H7 (cell line): ENCODE measurements at regions not wholly inside any gene's neighbourhood (a gene's known extent, or its start where the extent isn't known, plus 50 kb on each side); places are given as distances from the start of the nearest gene placed in this dataset.

Experiments
- DNase-seq: peaks from one replicate; pipeline ENCODE4 v3.0.0; 2012
- H3K27me3 ChIP-seq: 2 replicates; pipeline ENCODE4 v1.6.0; 2011; ENCODE audit warnings: mild to moderate bottlenecking, low read length; ENCODE audit not compliant: control insufficient read depth, insufficient read depth
- H3K36me3 ChIP-seq: replicated peaks from 2 replicates; pipeline ENCODE4 v1.5.1; 2011; ENCODE audit warnings: low read length; ENCODE audit not compliant: control insufficient read depth, insufficient read depth
- H3K4me3 ChIP-seq: 2 replicates; pipeline ENCODE4 v1.5.1; 2011; ENCODE audit warnings: low read depth, mild to moderate bottlenecking, control low read depth, low read length, moderate library complexity; ENCODE audit not compliant: insufficient read depth

- Histone ChIP-seq H3K27me3 (no peaks in the 10 kb centered on the region), H3K4me3 (no peak overlapping the region), H3K36me3 (peaks cover 14% of the 10 kb centered on the region)
- no peak for DNase-seq
Measured at GRCh38 chr3:127033171-127033570, 50.3 kb downstream of the PLXNA1 start.

- H3K4me3 ChIP-seq: no peak overlapping the region
- DNase-seq: no peak
- peaks cover 14% of the 10 kb centered on the region for H3K36me3 ChIP-seq
- no peaks in the 10 kb centered on the region for H3K27me3 ChIP-seq
Measured at GRCh38 chr3:127033786-127034185, 50.9 kb downstream of the PLXNA1 start.

GRCh38 chr3:127034195-127034989 is 51.5 kb downstream of the PLXNA1 start:
- no peak for DNase-seq
- H3K4me3 ChIP-seq: no peak overlapping the region
- H3K36me3 ChIP-seq: peaks cover 10% of the 10 kb centered on the region
- H3K27me3 ChIP-seq: no peaks in the 10 kb centered on the region

- DNase-seq: no peak
- H3K27me3 ChIP-seq: no peaks in the 10 kb centered on the region
- H3K4me3 ChIP-seq: no peak overlapping the region
- H3K36me3 ChIP-seq: peaks cover 7% of the 10 kb centered on the region
Measured at GRCh38 chr3:127034990-127035652, 52.2 kb downstream of the PLXNA1 start.

- peaks cover 7% of the 10 kb centered on the region for H3K36me3 ChIP-seq
- no peak for DNase-seq
- no peak overlapping the region for H3K4me3 ChIP-seq
- H3K27me3 ChIP-seq: no peaks in the 10 kb centered on the region
Measured at GRCh38 chr3:127035677-127036076, 52.8 kb downstream of the PLXNA1 start.

GRCh38 chr3:127036209-127037020 is 53.5 kb downstream of the PLXNA1 start:
- Histone ChIP-seq H3K36me3 (peaks cover 6% of the 10 kb centered on the region), H3K27me3 (no peaks in the 10 kb centered on the region), H3K4me3 (no peak overlapping the region)
- DNase-seq: no peak

- H3K27me3 ChIP-seq: no peaks in the 10 kb centered on the region
- no peak overlapping the region for H3K4me3 ChIP-seq
- DNase-seq: no peak
- H3K36me3 ChIP-seq: peaks cover 4% of the 10 kb centered on the region
Measured at GRCh38 chr3:127037021-127037400, 54.1 kb downstream of the PLXNA1 start.

- peak; percentile 65 for DNase-seq
- no peaks in the 10 kb centered on the region for H3K27me3 ChIP-seq
- no peak overlapping the region for H3K4me3 ChIP-seq
- H3K36me3 ChIP-seq: peaks cover 3% of the 10 kb centered on the region
Measured at GRCh38 chr3:127037418-127037841, 54.5 kb downstream of the PLXNA1 start.

- no peaks in the 10 kb centered on the region for H3K27me3 ChIP-seq
- DNase-seq: peak; percentile 68
- no peak overlapping the region for H3K4me3 ChIP-seq
- peaks cover under 1% of the 10 kb centered on the region for H3K36me3 ChIP-seq
Measured at GRCh38 chr3:127037971-127038446, 55.1 kb downstream of the PLXNA1 start.

- H3K36me3 ChIP-seq: no peaks in the 10 kb centered on the region; the same call in 1 of the 2 replicates
- DNase-seq: no peak
- no peaks in the 10 kb centered on the region for H3K27me3 ChIP-seq
- H3K4me3 ChIP-seq: no peak overlapping the region
Measured at GRCh38 chr3:127038466-127038865, 55.6 kb downstream of the PLXNA1 start.

- no peaks in the 10 kb centered on the region for H3K27me3 ChIP-seq
- peak; percentile 56 for DNase-seq
- no peak overlapping the region for H3K4me3 ChIP-seq
- H3K36me3 ChIP-seq: no peaks in the 10 kb centered on the region; the same call in 1 of the 2 replicates
Measured at GRCh38 chr3:127038923-127039581, 56.1 kb downstream of the PLXNA1 start.

- DNase-seq: no peak
- no peak overlapping the region for H3K4me3 ChIP-seq
- H3K27me3 ChIP-seq: no peaks in the 10 kb centered on the region
Measured at GRCh38 chr3:127039719-127040118, 56.8 kb downstream of the PLXNA1 start.

GRCh38 chr3:127040216-127040615 is 57.3 kb downstream of the PLXNA1 start:
- DNase-seq: peak; percentile 37
- Histone ChIP-seq H3K27me3 (no peaks in the 10 kb centered on the region), H3K4me3 (no peak overlapping the region), H3K36me3 (no peaks in the 10 kb centered on the region; the same call in 1 of the 2 replicates)

More at GRCh38 chr3:127039719-127040118, 56.8 kb downstream of the PLXNA1 start:
- H3K36me3 ChIP-seq: no peaks in the 10 kb centered on the region; the same call in 1 of the 2 replicates

- Histone ChIP-seq H3K36me3 (no peaks in the 10 kb centered on the region), H3K4me3 (no peak overlapping the region), H3K27me3 (no peaks in the 10 kb centered on the region)
- DNase-seq: peak; percentile 58
Measured at GRCh38 chr3:127041264-127041820, 58.4 kb downstream of the PLXNA1 start.
